Heart right ventricle (tissue), 16 donors: ENCODE measurements at regions not wholly inside any gene's neighbourhood (a gene's known extent, or its start where the extent isn't known, plus 50 kb on each side); places are given as distances from the start of the nearest gene placed in this dataset.

Source experiments
- ATAC-seq, 8 donors: fragments of 200-7000 bp; cut with Tn5 transposase; one replicate each; pipeline ENCODE4 v1.9.1; 2020; ENCODE audit warnings: mild to moderate bottlenecking in 8 of 8, moderate library complexity in 8 of 8, moderate number of reproducible peaks in 1 of 8
- DNase-seq, 2 donors: peaks; one replicate each; pipeline ENCODE4 v3.0.0-alpha.2; 2020
- H3K27ac ChIP-seq, 10 donors: fragments of 200-600 bp; sonication (generic) in 2 of 10; one replicate each; pipeline versions ENCODE4 v1.5.0 to v1.8.0; 2020 to 2022; ENCODE audit warnings: mild to moderate bottlenecking in 3 of 10
- H3K27me3 ChIP-seq, 7 donors: fragments of 200-600 bp; one replicate each; pipeline ENCODE4 v1.8.0; 2021 to 2022; ENCODE audit warnings: mild to moderate bottlenecking in 2 of 7
- H3K36me3 ChIP-seq, 9 donors: fragments of 200-600 bp; sonication (generic) in 1 of 9; one replicate each; pipeline versions ENCODE4 v1.5.0 to v1.8.0; 2020 to 2022; ENCODE audit warnings: mild to moderate bottlenecking in 2 of 9
- H3K4me1 ChIP-seq, 9 donors: fragments of 200-600 bp; sonication (generic) in 1 of 9; one replicate each; pipeline versions ENCODE4 v1.5.0 to v1.8.0; 2020 to 2022; ENCODE audit warnings: mild to moderate bottlenecking in 4 of 9
- H3K4me3 ChIP-seq, 10 donors: fragments of 200-600 bp; sonication (generic) in 2 of 10; one replicate each; pipeline versions ENCODE4 v1.5.0 to v1.8.0; 2020 to 2022; ENCODE audit warnings: mild to moderate bottlenecking in 7 of 10, moderate library complexity in 2 of 10
- H3K9me3 ChIP-seq, 11 donors: fragments of 200-600 bp in 10 of 11; sonication (generic) in 2 of 11; one replicate each; pipeline versions ENCODE4 v1.5.0 to v1.8.0; 2013 to 2022; ENCODE audit warnings: mild to moderate bottlenecking in 2 of 11, control low read depth in 1 of 11, moderate library complexity in 1 of 11
- CTCF ChIP-seq, 9 donors: fragments of 200-600 bp; sonication (generic) in 2 of 9; IDR thresholded peaks; one replicate each; pipeline versions ENCODE4 v1.5.0 to v1.8.0; 2021 to 2022; ENCODE audit warnings: antibody characterized with exemption in 9 of 9, mild to moderate bottlenecking in 5 of 9, moderate library complexity in 1 of 9
- WGBS, 2 donors: extraction: QIAGEN DNeasy Blood & Tissue Kit; methylation state at CpG; one replicate each; pipeline ENCODE4 v1.1.7; 2013; ENCODE audit warnings: inconsistent platforms in 1 of 2; 5-methylcytosine and 5-hydroxymethylcytosine counted together
- intact Hi-C, 10 donors: fragments of 100-400 bp; cut with DNase I; formaldehyde crosslinking; loops; one replicate each; pipeline versions ENCODE4 v1.11.1 to v1.14.2; 2022
- donor health status: Arrhythmogenic right ventricular cardiomyopathy.
- donor health status: ischemic (EF 13 %, LVEDD 7.1; RV severe dilation, severe dysfunction).
- donor health status: healthy with polysubstance abuse.
- donor health status: DM: no; HTN: yes; CAD: no.
- donor health status: DM: no; HTN: no; CAD: no.
- donor health status: ischemic (EF 25% LVEDD 6.9; RV normal size, moderate dysfunction).
- donor health status: ischemic (EF 25% LVEDD 5.7; RV mildly dilated, moderate dysfunction).
- donor health status: healthy.
- donor health status: DM: yes; HTN: yes; CAD: no.
- donor health status: Ischemic cardiomyopathy.
- donor health status: ischemic (EF 35%, LVEDD 5.7; RV mildly dilated, moderate dysfunction).
- donor health status: nonischemic (EF 11% LVEDD 7.7; RV severe dilation, severe dysfunction).
- donor health status: DM: yes; HTN: yes; CAD: no.
- donor health status: PGD.
- donor health status: ischemic (EF 29% LVEDD 5.4; RV normal size, mild dysfunction).
- donor health status: nonischemic (EF 23%, LVEDD 6.1; RV moderate dilation, normal function).

- DNase-seq (no peak), ATAC-seq (no peak)
- no peak overlapping the region for H3K27ac ChIP-seq
- no peak for TF ChIP-seq CTCF (IDR thresholded peaks at IDR 0.05)
- H3K27me3 ChIP-seq: no peaks in the 10 kb centered on the region
- WGBS, 2 donors: 87 to 95% methylated on average over 1 of the region's 1 CpG
- no peaks in the 10 kb centered on the region for H3K9me3 ChIP-seq
- H3K36me3 ChIP-seq: no peaks in the 10 kb centered on the region
- no peak overlapping the region for H3K4me3 ChIP-seq
- H3K4me1 ChIP-seq: no peaks in the 10 kb centered on the region
- intact Hi-C loops: no loop called here
Observed at GRCh38 chr6:156627524-156627923, 149.7 kb upstream of the ARID1B start.

- ATAC-seq: no peak
- H3K27ac ChIP-seq: no peak overlapping the region
- no peak for TF ChIP-seq CTCF (IDR thresholded peaks at IDR 0.05)
- peaks cover 0 to 5% (median 0%) of the 10 kb centered on the region in 7 donors for H3K27me3 ChIP-seq
- intact Hi-C loops: no loop called here
- no peak for DNase-seq
- H3K36me3 ChIP-seq: no peaks in the 10 kb centered on the region
- WGBS, 2 donors: 64 to 67% methylated on average over 3 of the region's 3 CpGs
- H3K4me3 ChIP-seq: no peak overlapping the region
- no peaks in the 10 kb centered on the region for H3K9me3 ChIP-seq
- peaks cover 0 to 5% (median 0%) of the 10 kb centered on the region in 9 donors for H3K4me1 ChIP-seq
Observed at GRCh38 chr6:156622185-156622584, 155.0 kb upstream of the ARID1B start.

- Histone ChIP-seq H3K36me3 (no peaks in the 10 kb centered on the region), H3K27me3 (peaks cover 0 to 11% (median 0%) of the 10 kb centered on the region in 7 donors), H3K4me1 (peaks cover 0 to 5% (median 0%) of the 10 kb centered on the region in 9 donors), H3K27ac (no peak overlapping the region), H3K4me3 (no peak overlapping the region), H3K9me3 (no peaks in the 10 kb centered on the region)
- intact Hi-C loops: no loop called here
- ATAC-seq (no peak), DNase-seq (no peak)
- no peak for TF ChIP-seq CTCF (IDR thresholded peaks at IDR 0.05)
- WGBS, 2 donors: 76 to 92% methylated on average over 4 of the region's 4 CpGs
Observed at GRCh38 chr6:156620331-156620730, 156.8 kb upstream of the ARID1B start.

GRCh38 chr6:156618600-156619205 is 158.5 kb upstream of the ARID1B start:
- no peak for ATAC-seq
- H3K9me3 ChIP-seq: peaks cover 0 to 6% (median 0%) of the 10 kb centered on the region in 11 donors

More at GRCh38 chr6:156618600-156619205, 158.5 kb upstream of the ARID1B start:
- WGBS, 2 donors: 57 to 62% methylated on average over 12 of the region's 12 CpGs
- Histone ChIP-seq H3K27me3 (peaks cover 0 to 11% (median 0%) of the 10 kb centered on the region in 7 donors), H3K36me3 (no peaks in the 10 kb centered on the region), H3K27ac (no peak overlapping the region), H3K4me3 (no peak overlapping the region), H3K4me1 (peaks cover 0 to 5% (median 0%) of the 10 kb centered on the region in 9 donors)
- no peak for TF ChIP-seq CTCF (IDR thresholded peaks at IDR 0.05)
- intact Hi-C loops: no loop called here
- DNase-seq: no peak
